B cell (primary cell): ENCODE measurements at regions not wholly inside any gene's neighbourhood (a gene's known extent, or its start where the extent isn't known, plus 50 kb on each side); places are given as distances from the start of the nearest gene placed in this dataset.

Experiments used
- EZH2 ChIP-seq: IDR thresholded peaks from 2 replicates; pipeline ENCODE4 v1.6.1; 2012; ENCODE audit warnings: borderline replicate concordance, low read depth, mild to moderate bottlenecking, moderate library complexity, low read length; ENCODE audit not compliant: insufficient read depth, poor library complexity, severe bottlenecking
- TF ChIP-seq, protein P1 (sequence below): fragments of 200-600 bp; IDR thresholded peaks from one replicate; pipeline ENCODE4 v1.8.0; 2022; ENCODE audit warnings: antibody characterized with exemption, mild to moderate bottlenecking

DNA sequence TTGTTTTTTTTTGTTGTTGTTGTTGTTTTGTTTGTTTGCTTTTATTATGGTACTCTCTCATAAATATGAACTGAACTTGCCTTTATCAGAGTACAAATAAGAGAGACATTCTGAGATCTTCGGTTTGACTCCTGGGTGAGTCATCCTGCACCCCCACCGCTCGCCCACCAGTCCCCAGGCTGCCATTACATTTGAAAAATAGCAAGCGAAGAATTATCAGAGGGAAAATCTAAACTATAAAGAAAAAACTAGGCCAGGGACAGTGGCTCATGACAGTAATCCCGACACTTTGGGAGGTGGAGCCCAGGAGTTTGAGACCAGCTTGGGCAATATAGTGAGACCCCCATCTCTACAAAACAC lies 122.1 kb upstream of the MAP3K1 start:
- no peak for TF ChIP-seq EZH2
- TF ChIP-seq, protein P1, sequence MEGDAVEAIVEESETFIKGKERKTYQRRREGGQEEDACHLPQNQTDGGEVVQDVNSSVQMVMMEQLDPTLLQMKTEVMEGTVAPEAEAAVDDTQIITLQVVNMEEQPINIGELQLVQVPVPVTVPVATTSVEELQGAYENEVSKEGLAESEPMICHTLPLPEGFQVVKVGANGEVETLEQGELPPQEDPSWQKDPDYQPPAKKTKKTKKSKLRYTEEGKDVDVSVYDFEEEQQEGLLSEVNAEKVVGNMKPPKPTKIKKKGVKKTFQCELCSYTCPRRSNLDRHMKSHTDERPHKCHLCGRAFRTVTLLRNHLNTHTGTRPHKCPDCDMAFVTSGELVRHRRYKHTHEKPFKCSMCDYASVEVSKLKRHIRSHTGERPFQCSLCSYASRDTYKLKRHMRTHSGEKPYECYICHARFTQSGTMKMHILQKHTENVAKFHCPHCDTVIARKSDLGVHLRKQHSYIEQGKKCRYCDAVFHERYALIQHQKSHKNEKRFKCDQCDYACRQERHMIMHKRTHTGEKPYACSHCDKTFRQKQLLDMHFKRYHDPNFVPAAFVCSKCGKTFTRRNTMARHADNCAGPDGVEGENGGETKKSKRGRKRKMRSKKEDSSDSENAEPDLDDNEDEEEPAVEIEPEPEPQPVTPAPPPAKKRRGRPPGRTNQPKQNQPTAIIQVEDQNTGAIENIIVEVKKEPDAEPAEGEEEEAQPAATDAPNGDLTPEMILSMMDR = no peak
